Astrocyte (in vitro differentiated cells and primary cell): ENCODE measurements at regions not wholly inside any gene's neighbourhood (a gene's known extent, or its start where the extent isn't known, plus 50 kb on each side); places are given as distances from the start of the nearest gene placed in this dataset.

Experiments
- DNase-seq: peaks from one replicate; pipeline ENCODE4 v3.0.0-alpha.2; 2010; ENCODE audit warnings: low read depth
- FAIRE-seq: peaks from 2 replicates; lab custom pipeline; 2011; peaks lifted over from hg19 to GRCh38; lab: Jason Lieb, UNC
- H2AFZ ChIP-seq: 2 replicates; pipeline ENCODE4 v1.6.0; 2012; ENCODE audit warnings: low read depth, low read length, inconsistent platforms
- H3K27ac ChIP-seq: 2 replicates; pipeline ENCODE4 v1.5.1; 2011; ENCODE audit warnings: low read depth, low read length, inconsistent platforms
- H3K27me3 ChIP-seq: 2 replicates; pipeline ENCODE4 v1.6.0; 2011; ENCODE audit warnings: low read length, inconsistent platforms; ENCODE audit not compliant: insufficient read depth
- H3K36me3 ChIP-seq: 2 replicates; pipeline ENCODE4 v1.5.1; 2011; ENCODE audit warnings: low read length, inconsistent platforms; ENCODE audit not compliant: insufficient read depth
- H3K4me1 ChIP-seq: 2 replicates; pipeline ENCODE4 v1.5.1; 2011; ENCODE audit warnings: low read length, inconsistent platforms; ENCODE audit not compliant: insufficient read depth
- H3K4me2 ChIP-seq: 2 replicates; pipeline ENCODE4 v1.6.0; 2012; ENCODE audit warnings: low read length, inconsistent platforms
- H3K4me3 ChIP-seq: 2 replicates; pipeline ENCODE4 v1.5.1; 2011; ENCODE audit warnings: low read depth, mild to moderate bottlenecking, low read length, inconsistent platforms; ENCODE audit not compliant: insufficient read depth
- H3K79me2 ChIP-seq: 2 replicates; pipeline ENCODE4 v1.6.0; 2012; ENCODE audit warnings: mild to moderate bottlenecking, low read length, inconsistent platforms; ENCODE audit not compliant: insufficient read depth
- H3K9ac ChIP-seq: 2 replicates; pipeline ENCODE4 v1.6.0; 2012; ENCODE audit warnings: mild to moderate bottlenecking, low read length, inconsistent platforms
- H3K9me3 ChIP-seq: 2 replicates; pipeline ENCODE4 v1.5.1; 2012; ENCODE audit warnings: low read depth, mild to moderate bottlenecking, low read length, inconsistent platforms; ENCODE audit not compliant: insufficient read depth
- H4K20me1 ChIP-seq: 2 replicates; pipeline ENCODE4 v1.6.0; 2012; ENCODE audit warnings: low read length, inconsistent platforms; ENCODE audit not compliant: insufficient read depth
- H3K27ac Mint-ChIP-seq: one replicate; pipeline ENCODE4 v1.8.0; 2021; ENCODE audit warnings: mild to moderate bottlenecking, mixed read lengths; ENCODE audit not compliant: unreplicated experiment
- H3K27me3 Mint-ChIP-seq: one replicate; pipeline ENCODE4 v1.8.0; 2021; ENCODE audit warnings: low read depth, mixed read lengths; ENCODE audit not compliant: unreplicated experiment
- H3K36me3 Mint-ChIP-seq: one replicate; pipeline ENCODE4 v1.8.0; 2021; ENCODE audit warnings: low read depth, mixed read lengths; ENCODE audit not compliant: unreplicated experiment
- H3K4me1 Mint-ChIP-seq: one replicate; pipeline ENCODE4 v1.8.0; 2021; ENCODE audit warnings: low read depth, mixed read lengths; ENCODE audit not compliant: unreplicated experiment
- H3K4me3 Mint-ChIP-seq: one replicate; pipeline ENCODE4 v1.8.0; 2021; ENCODE audit warnings: mild to moderate bottlenecking, moderate library complexity, mixed read lengths; ENCODE audit not compliant: unreplicated experiment
- H3K9me3 Mint-ChIP-seq: one replicate; pipeline ENCODE4 v1.8.0; 2021; ENCODE audit warnings: mild to moderate bottlenecking, mixed read lengths; ENCODE audit not compliant: unreplicated experiment
- CTCF ChIP-seq: IDR thresholded peaks from 2 replicates; pipeline ENCODE4 v1.5.1; 2011; ENCODE audit warnings: low read depth, mild to moderate bottlenecking, inconsistent platforms, low read length, moderate library complexity; ENCODE audit not compliant: insufficient read depth
- EZH2 ChIP-seq: IDR thresholded peaks from 2 replicates; pipeline ENCODE4 v1.6.1; 2012; ENCODE audit warnings: mild to moderate bottlenecking, low read length, inconsistent platforms; ENCODE audit not compliant: insufficient read depth

GRCh38 chr15:69786136-69786701 is 311.5 kb downstream of the TLE3 start:
- no peaks in the 10 kb centered on the region for H4K20me1 ChIP-seq
- no peak for DNase-seq
- Mint-ChIP-seq H3K27me3 (peaks cover 40% of the 10 kb centered on the region), H3K27ac (no peak overlapping the region), H3K9me3 (peaks cover 7% of the 10 kb centered on the region), H3K4me1 (peaks cover 9% of the 10 kb centered on the region), H3K4me3 (no peak overlapping the region), H3K36me3 (no peaks in the 10 kb centered on the region)
- no peaks in the 10 kb centered on the region for H3K9me3 ChIP-seq
- no peak overlapping the region for H3K27ac ChIP-seq
- H3K4me3 ChIP-seq = no peak overlapping the region
- no peak overlapping the region for H3K4me2 ChIP-seq
- TF ChIP-seq EZH2 (no peak), CTCF (no peak)
- H3K79me2 ChIP-seq = no peaks in the 10 kb centered on the region
- H3K9ac ChIP-seq = no peak overlapping the region
- no peaks in the 10 kb centered on the region for H3K36me3 ChIP-seq
- FAIRE-seq = no peak
- H3K27me3 ChIP-seq = no peaks in the 10 kb centered on the region
- H3K4me1 ChIP-seq = peaks cover 8% of the 10 kb centered on the region
- no peak overlapping the region for H2AFZ ChIP-seq

DNA sequence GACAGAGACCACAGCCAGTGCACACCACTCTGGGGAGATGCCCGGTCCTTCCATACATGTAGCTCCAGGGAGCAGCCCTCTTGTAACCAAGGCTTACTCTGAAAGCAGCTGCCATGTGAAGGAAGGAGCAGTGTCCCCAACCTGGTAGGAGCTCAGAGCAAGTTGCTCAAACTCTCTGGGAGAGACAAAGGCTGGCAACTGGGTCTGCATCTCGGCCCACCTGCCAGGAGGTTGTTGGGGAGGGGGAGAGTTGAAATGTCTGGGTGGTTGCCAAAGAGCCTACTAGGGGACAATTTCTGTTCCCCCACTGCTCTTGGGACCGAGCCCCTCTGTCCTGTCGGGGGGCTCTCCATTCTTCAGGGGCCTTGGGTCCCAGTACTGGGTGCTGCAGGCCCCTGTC is 309.9 kb downstream of the TLE3 start:
- Mint-ChIP-seq H3K27me3 (peaks cover 36% of the 10 kb centered on the region), H3K4me3 (no peak overlapping the region), H3K36me3 (no peaks in the 10 kb centered on the region), H3K4me1 (peaks cover 9% of the 10 kb centered on the region), H3K27ac (no peak overlapping the region), H3K9me3 (peaks cover 9% of the 10 kb centered on the region)
- Histone ChIP-seq H3K36me3 (no peaks in the 10 kb centered on the region), H4K20me1 (no peaks in the 10 kb centered on the region), H3K27ac (no peak overlapping the region), H2AFZ (no peak overlapping the region), H3K9ac (no peak overlapping the region), H3K4me1 (peaks cover 8% of the 10 kb centered on the region), H3K27me3 (no peaks in the 10 kb centered on the region), H3K4me2 (no peak overlapping the region), H3K4me3 (no peak overlapping the region), H3K9me3 (no peaks in the 10 kb centered on the region), H3K79me2 (no peaks in the 10 kb centered on the region)
- DNase-seq (no peak), FAIRE-seq (no peak)
- TF ChIP-seq CTCF (no peak), EZH2 (no peak)

DNA sequence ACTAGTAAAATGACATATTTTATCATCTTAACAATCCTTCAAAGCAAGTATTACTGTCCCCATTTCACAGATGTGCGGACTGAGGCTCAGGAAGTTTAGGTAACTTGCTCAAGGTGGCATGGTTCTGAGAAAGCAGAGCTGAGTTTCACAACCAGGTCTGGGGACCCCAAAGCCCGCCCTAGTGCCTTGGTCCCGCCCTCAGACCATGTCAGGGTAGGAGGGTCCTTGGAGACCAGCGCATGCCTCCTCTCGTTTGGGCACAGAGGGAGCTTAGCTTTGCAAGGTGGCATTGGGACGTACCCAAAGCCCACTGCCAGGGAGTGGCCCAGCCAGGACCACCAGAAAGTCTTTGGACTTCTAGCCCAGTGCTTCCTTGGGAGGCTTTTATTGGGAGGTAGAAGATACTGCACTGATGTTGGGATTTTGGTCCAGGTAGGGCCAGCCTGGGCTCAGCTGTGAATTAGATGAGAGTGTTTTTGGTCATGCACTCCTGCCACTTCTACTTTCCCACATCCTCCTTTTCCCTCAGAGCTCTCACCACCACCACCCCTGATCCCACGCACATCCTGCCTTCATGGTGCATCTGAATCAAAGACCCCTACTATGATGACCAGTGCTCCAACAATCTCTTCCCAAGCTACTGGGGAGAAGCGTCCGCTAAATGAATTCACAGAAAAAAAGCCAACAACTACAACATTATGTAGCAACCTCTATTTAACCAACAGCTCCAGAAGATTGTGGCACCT is 307.9 kb downstream of the TLE3 start:
- no peak for FAIRE-seq
- Histone ChIP-seq H3K27me3 (no peaks in the 10 kb centered on the region), H4K20me1 (no peaks in the 10 kb centered on the region), H3K27ac (no peak overlapping the region), H3K4me2 (no peak overlapping the region), H3K4me1 (peaks cover 16% of the 10 kb centered on the region), H3K79me2 (no peaks in the 10 kb centered on the region), H3K36me3 (no peaks in the 10 kb centered on the region), H3K4me3 (no peak overlapping the region), H3K9ac (no peak overlapping the region), H2AFZ (no peak overlapping the region), H3K9me3 (no peaks in the 10 kb centered on the region)
- Mint-ChIP-seq H3K4me3 (no peak overlapping the region), H3K27ac (no peak overlapping the region), H3K4me1 (peaks cover 15% of the 10 kb centered on the region), H3K9me3 (peaks cover 9% of the 10 kb centered on the region), H3K36me3 (no peaks in the 10 kb centered on the region), H3K27me3 (peaks cover 40% of the 10 kb centered on the region)
- DNase-seq = no peak
- TF ChIP-seq CTCF = no peak
- no peak for TF ChIP-seq EZH2
